Mesendoderm (in vitro differentiated cells): ENCODE measurements at regions not wholly inside any gene's neighbourhood (a gene's known extent, or its start where the extent isn't known, plus 50 kb on each side); places are given as distances from the start of the nearest gene placed in this dataset.

Experiments used
- DNase-seq: peaks from one replicate; pipeline ENCODE4 v3.0.0; 2013
- H2AK5ac ChIP-seq: 2 replicates; pipeline ENCODE4 v1.6.1; 2013; ENCODE audit warnings: low read length, inconsistent platforms
- H2BK120ac ChIP-seq: 2 replicates; pipeline ENCODE4 v1.6.1; 2013; ENCODE audit warnings: low read depth, mild to moderate bottlenecking, low read length, moderate library complexity, mixed read lengths
- H2BK15ac ChIP-seq: replicated peaks from 2 replicates; pipeline ENCODE4 v1.6.1; 2013; ENCODE audit warnings: low read depth, mild to moderate bottlenecking, moderate library complexity
- H2BK5ac ChIP-seq: 2 replicates; pipeline ENCODE4 v1.6.1; 2013; ENCODE audit warnings: low read length, inconsistent platforms
- H3K18ac ChIP-seq: 2 replicates; pipeline ENCODE4 v1.6.1; 2013; ENCODE audit warnings: mild to moderate bottlenecking, low read length, mixed read lengths
- H3K23ac ChIP-seq: one replicate; pipeline ENCODE4 v1.6.1; 2013; ENCODE audit warnings: low read length
- H3K27ac ChIP-seq: 2 replicates; pipeline ENCODE4 v1.5.1; 2013; ENCODE audit warnings: low read depth, mild to moderate bottlenecking, inconsistent platforms, low read length, moderate library complexity
- H3K27me3 ChIP-seq: 2 replicates; pipeline ENCODE4 v1.6.1; 2013; ENCODE audit warnings: low read length, control low read depth, mild to moderate bottlenecking, inconsistent platforms; ENCODE audit not compliant: insufficient read depth, poor library complexity
- H3K36me3 ChIP-seq: 2 replicates; pipeline ENCODE4 v1.6.1; 2013; ENCODE audit warnings: low read length, inconsistent platforms; ENCODE audit not compliant: control insufficient read depth, insufficient read depth
- H3K4ac ChIP-seq: one replicate; pipeline ENCODE4 v1.6.1; 2013; ENCODE audit warnings: low read depth, mild to moderate bottlenecking, low read length, moderate library complexity
- H3K4me1 ChIP-seq: 2 replicates; pipeline ENCODE4 v1.6.1; 2013; ENCODE audit warnings: low read depth, low read length, inconsistent platforms; ENCODE audit not compliant: control insufficient read depth
- H3K4me2 ChIP-seq: 2 replicates; pipeline ENCODE4 v1.6.1; 2013; ENCODE audit warnings: low read length
- H3K4me3 ChIP-seq: 2 replicates; pipeline ENCODE4 v1.5.1; 2013; ENCODE audit warnings: mild to moderate bottlenecking, low read length
- H3K56ac ChIP-seq: one replicate; pipeline ENCODE4 v1.6.1; 2013; ENCODE audit warnings: low read length
- H3K79me1 ChIP-seq: 2 replicates; pipeline ENCODE4 v1.6.1; 2013; ENCODE audit warnings: low read length, inconsistent platforms
- H3K79me2 ChIP-seq: 2 replicates; pipeline ENCODE4 v1.6.1; 2013; ENCODE audit warnings: mild to moderate bottlenecking, low read length; ENCODE audit not compliant: control insufficient read depth, insufficient read depth
- H3K9ac ChIP-seq: 2 replicates; pipeline ENCODE4 v1.6.1; 2013; ENCODE audit warnings: low read length, inconsistent platforms
- H4K5ac ChIP-seq: one replicate; pipeline ENCODE4 v1.6.1; 2013; ENCODE audit warnings: low read length
- H4K8ac ChIP-seq: one replicate; pipeline ENCODE4 v1.6.1; 2013; ENCODE audit warnings: low read depth, mild to moderate bottlenecking, control low read depth, low read length, moderate library complexity
- WGBS: extraction: QIAGEN DNeasy Blood & Tissue Kit; methylation state at CpG from one replicate; pipeline ENCODE4 v1.1.7; 2013; ENCODE audit warnings: low lambda C conversion rate, missing lambda C conversion rate; ENCODE audit not compliant: insufficient coverage; ENCODE audit errors: extremely low coverage; 5-methylcytosine and 5-hydroxymethylcytosine counted together

DNA sequence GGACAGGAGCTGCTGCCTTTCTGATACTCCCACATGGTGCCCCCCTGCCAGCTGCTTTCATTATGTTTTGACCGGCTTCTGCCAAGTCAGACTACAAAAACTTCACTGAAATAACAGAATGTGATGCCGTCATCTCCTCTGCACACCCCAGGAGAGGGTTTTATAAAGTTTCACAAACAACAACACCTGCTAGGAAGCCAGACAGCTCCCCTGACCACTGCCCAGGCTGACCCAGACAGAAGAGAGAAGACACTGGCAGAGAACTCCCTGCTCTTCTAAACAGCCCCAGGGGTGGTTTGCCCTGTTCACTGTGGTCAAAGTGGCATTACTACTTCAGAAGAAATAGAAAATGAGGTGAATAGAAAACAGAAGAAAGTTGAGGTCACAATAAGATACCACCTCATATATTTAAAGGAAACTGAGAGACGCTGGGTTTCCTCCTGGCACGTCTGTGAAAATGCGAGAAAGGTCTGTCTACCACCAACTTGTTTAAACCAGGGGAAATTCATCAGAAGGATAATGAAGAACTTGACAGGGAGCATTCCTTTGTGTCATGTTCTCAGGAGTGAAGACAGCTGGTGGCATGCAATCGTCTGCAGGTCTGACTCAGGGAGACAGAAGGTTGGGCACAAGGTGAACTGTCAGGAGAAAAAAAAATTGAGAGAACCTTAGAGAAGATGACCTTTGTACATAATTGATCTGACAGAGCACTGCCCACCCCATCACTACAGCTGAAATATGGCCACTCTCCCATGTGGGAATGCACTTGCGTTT lies 119.0 kb upstream of the NFIA start:
- no peak overlapping the region for H2BK15ac ChIP-seq
- no peak overlapping the region for H3K56ac ChIP-seq
- H3K18ac ChIP-seq = no peak overlapping the region
- H3K79me1 ChIP-seq = no peaks in the 10 kb centered on the region
- H3K27ac ChIP-seq = no peak overlapping the region
- H4K5ac ChIP-seq = no peak overlapping the region
- no peak overlapping the region for H3K4me3 ChIP-seq
- no peaks in the 10 kb centered on the region for H3K79me2 ChIP-seq
- DNase-seq = no peak
- no peak overlapping the region for H4K8ac ChIP-seq
- no peak overlapping the region for H3K4me2 ChIP-seq
- H3K4me1 ChIP-seq = no peaks in the 10 kb centered on the region
- no CpG with 5 or more reads among the region's 7 CpGs for WGBS
- no peak overlapping the region for H2AK5ac ChIP-seq
- no peak overlapping the region for H3K4ac ChIP-seq
- no peaks in the 10 kb centered on the region for H3K36me3 ChIP-seq
- H2BK5ac ChIP-seq = no peak overlapping the region
- no peak overlapping the region for H3K9ac ChIP-seq
- no peaks in the 10 kb centered on the region for H3K27me3 ChIP-seq
- no peak overlapping the region for H3K23ac ChIP-seq
- H2BK120ac ChIP-seq = no peak overlapping the region

DNA sequence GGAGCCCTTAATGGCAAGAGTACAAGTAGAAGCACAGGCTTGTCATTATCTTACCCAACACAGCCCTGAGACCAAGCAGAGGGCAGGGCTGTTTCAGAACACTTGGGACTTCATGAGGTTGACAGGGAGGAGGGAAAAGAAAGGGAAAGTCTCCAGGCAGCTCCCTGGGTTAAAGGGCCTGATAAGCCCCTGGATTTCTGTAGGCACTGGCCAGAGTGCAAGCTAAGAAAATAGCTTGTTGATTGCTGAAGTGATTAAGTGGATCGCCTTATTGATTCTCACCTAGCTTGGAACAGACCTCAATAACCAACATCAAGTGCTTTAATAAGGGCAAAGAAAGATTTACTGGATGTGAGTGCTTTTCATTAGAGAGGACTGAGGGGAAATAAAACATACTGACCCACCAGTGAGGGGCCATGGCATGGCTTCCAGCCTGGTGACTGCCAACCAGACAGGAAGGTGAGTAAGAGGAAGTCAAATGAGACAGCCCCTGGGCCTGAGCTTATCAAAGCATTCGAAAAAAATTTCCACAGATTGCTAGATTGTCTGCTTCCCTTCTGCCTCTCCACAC lies 121.4 kb upstream of the NFIA start:
- Histone ChIP-seq H3K36me3 (no peaks in the 10 kb centered on the region), H3K18ac (no peak overlapping the region), H4K8ac (no peak overlapping the region), H2BK120ac (no peak overlapping the region), H2AK5ac (no peak overlapping the region), H3K4me1 (no peaks in the 10 kb centered on the region), H3K79me2 (no peaks in the 10 kb centered on the region), H2BK5ac (no peak overlapping the region), H3K27ac (no peak overlapping the region), H3K79me1 (no peaks in the 10 kb centered on the region), H3K4me2 (no peak overlapping the region), H2BK15ac (no peak overlapping the region), H3K23ac (no peak overlapping the region), H4K5ac (no peak overlapping the region), H3K56ac (no peak overlapping the region), H3K4me3 (no peak overlapping the region), H3K27me3 (no peaks in the 10 kb centered on the region), H3K9ac (no peak overlapping the region), H3K4ac (no peak overlapping the region)
- DNase-seq = no peak
- WGBS = no CpG with 5 or more reads among the region's 2 CpGs

DNA sequence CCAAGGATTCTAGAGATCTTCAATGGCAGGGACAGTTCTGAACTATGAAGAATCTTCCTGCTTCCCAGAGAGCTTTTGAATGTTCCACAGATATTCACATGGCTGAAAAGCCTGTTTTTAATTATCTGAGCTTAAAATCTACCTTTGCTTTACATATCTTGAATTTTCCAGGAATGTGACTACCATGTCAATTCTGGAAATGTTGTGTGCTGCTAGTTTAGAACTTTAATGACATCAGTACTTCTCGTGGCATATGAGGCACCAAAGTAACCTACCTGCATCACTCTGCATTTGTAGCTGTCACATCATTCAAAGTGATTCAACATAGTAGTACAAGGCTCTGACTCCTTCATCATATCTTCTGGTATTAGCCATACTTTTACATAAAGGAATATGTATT lies 122.7 kb upstream of the NFIA start:
- Histone ChIP-seq H3K4me1 (no peaks in the 10 kb centered on the region), H3K4me3 (no peak overlapping the region), H3K27me3 (no peaks in the 10 kb centered on the region), H2BK120ac (no peak overlapping the region), H4K5ac (no peak overlapping the region), H4K8ac (no peak overlapping the region), H3K9ac (no peak overlapping the region), H2BK15ac (no peak overlapping the region), H3K27ac (no peak overlapping the region), H3K79me1 (no peaks in the 10 kb centered on the region), H3K23ac (no peak overlapping the region), H3K56ac (no peak overlapping the region), H3K79me2 (no peaks in the 10 kb centered on the region), H3K4me2 (no peak overlapping the region), H2BK5ac (no peak overlapping the region), H3K36me3 (no peaks in the 10 kb centered on the region), H2AK5ac (no peak overlapping the region), H3K18ac (no peak overlapping the region), H3K4ac (no peak overlapping the region)
- no CpG with 5 or more reads among the region's 1 CpG for WGBS
- no peak for DNase-seq

DNA sequence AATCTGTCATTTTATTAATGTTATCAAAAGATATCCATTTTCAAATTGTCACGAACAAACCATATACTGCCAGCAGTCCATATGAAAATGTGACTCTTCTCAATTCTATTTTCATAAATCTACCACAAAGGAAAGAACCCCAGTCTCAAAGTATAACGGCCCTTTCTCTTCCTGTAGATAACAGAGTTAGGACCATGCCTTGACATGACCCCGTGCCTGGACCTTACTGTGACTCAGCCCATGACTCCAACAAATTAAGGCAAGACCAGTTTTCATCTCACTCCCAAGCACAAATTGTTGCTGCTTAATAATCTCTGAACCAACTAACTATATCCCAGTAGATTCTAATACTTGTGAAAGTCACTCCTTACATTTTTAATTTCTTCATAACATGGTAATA lies 124.4 kb upstream of the NFIA start:
- H2BK5ac ChIP-seq = no peak overlapping the region
- H2AK5ac ChIP-seq = no peak overlapping the region
- no peak overlapping the region for H3K4me3 ChIP-seq
- H4K5ac ChIP-seq = no peak overlapping the region
- no peak for DNase-seq
- no peaks in the 10 kb centered on the region for H3K27me3 ChIP-seq
- no peak overlapping the region for H3K27ac ChIP-seq
- no peak overlapping the region for H3K4ac ChIP-seq
- no peak overlapping the region for H3K56ac ChIP-seq
- no peaks in the 10 kb centered on the region for H3K4me1 ChIP-seq
- H2BK120ac ChIP-seq = no peak overlapping the region
- no peak overlapping the region for H4K8ac ChIP-seq
- no peaks in the 10 kb centered on the region for H3K36me3 ChIP-seq
- H3K23ac ChIP-seq = no peak overlapping the region
- H3K9ac ChIP-seq = no peak overlapping the region
- H3K18ac ChIP-seq = no peak overlapping the region
- WGBS = 100% methylated on average over 1 of the region's 3 CpGs
- no peaks in the 10 kb centered on the region for H3K79me2 ChIP-seq
- no peaks in the 10 kb centered on the region for H3K79me1 ChIP-seq
- H3K4me2 ChIP-seq = no peak overlapping the region
- no peak overlapping the region for H2BK15ac ChIP-seq

DNA sequence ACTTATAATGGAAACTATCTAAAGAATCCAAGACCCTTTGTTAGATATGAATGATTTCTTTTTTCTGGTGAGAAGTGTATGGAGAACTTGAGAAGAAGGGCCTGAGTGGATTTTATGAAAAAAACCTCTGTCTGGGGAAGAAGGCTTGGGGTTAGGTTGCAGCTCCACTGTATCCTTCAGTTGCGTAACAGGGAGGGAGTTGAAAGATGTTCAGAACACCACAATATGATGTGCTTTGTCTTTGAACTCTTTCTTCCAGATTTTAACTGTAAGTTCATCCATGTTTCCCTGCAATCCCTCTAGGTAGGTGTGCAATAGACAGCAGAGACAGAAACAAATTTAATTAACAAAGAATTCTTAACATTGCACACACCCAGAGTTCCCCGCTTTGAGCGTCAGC lies 125.8 kb upstream of the NFIA start:
- H2AK5ac ChIP-seq = no peak overlapping the region
- H3K23ac ChIP-seq = no peak overlapping the region
- WGBS = no CpG with 5 or more reads among the region's 3 CpGs
- no peak overlapping the region for H4K5ac ChIP-seq
- H3K9ac ChIP-seq = no peak overlapping the region
- no peaks in the 10 kb centered on the region for H3K79me2 ChIP-seq
- H3K79me1 ChIP-seq = no peaks in the 10 kb centered on the region
- H3K36me3 ChIP-seq = no peaks in the 10 kb centered on the region
- DNase-seq = no peak
- H3K27me3 ChIP-seq = no peaks in the 10 kb centered on the region
- H3K27ac ChIP-seq = no peak overlapping the region
- H2BK120ac ChIP-seq = no peak overlapping the region
- no peak overlapping the region for H3K4me3 ChIP-seq
- no peak overlapping the region for H3K4ac ChIP-seq
- no peak overlapping the region for H3K4me2 ChIP-seq
- no peak overlapping the region for H3K56ac ChIP-seq
- H2BK15ac ChIP-seq = no peak overlapping the region
- no peak overlapping the region for H3K18ac ChIP-seq
- no peak overlapping the region for H2BK5ac ChIP-seq
- H4K8ac ChIP-seq = no peak overlapping the region
- H3K4me1 ChIP-seq = no peaks in the 10 kb centered on the region
